ENCODE measurements at regions not wholly inside any gene's neighbourhood (a gene's known extent, or its start where the extent isn't known, plus 50 kb on each side); places are given as distances from the start of the nearest gene placed in this dataset.

DNA sequence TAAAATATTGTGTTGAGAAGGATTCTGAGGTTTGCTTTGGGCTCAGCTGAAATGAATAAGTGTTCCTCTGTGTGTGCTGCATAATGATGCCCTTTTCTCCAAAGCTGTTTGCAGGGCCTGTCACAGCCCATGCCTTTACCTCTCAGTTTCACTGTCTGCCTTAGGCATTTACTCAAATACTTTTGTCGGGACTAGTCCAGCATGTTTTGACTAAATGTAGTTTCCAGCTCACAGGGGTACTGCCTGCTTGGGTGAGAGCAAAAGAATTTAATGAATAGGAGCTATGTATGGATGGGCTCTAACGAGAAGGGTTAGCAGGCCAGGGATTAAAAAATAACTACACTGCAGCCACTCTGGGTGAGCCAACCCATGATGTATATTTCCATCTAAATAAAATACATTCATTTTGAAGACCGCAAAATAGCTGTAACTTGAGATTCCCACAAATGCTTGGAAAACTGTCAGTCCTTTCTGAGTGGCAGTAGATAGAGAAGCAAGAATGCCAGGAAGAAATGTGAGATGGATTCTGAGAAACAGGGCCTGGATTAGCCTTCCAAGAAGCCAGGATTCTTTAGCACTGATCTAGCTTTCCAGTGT, 549.2 kb upstream of the TBL1XR1 start:
- no peak overlapping the region for H3K27ac ChIP-seq (ENCODE audit: low read depth, low read length, poor library complexity, severe bottlenecking)
- intact Hi-C loops (cut with micrococcal nuclease; ENCODE audit: unreplicated experiment): no loop called here
- no peaks in the 10 kb centered on the region for H3K9me3 ChIP-seq (ENCODE audit: low read depth, low read length, poor library complexity, severe bottlenecking)
- BruUV-seq (replicated peaks): no TSS peak
- no peak overlapping the region for H3K4me3 ChIP-seq (ENCODE audit: low read depth, low read length, poor library complexity, severe bottlenecking)
- H3K4me1 ChIP-seq (ENCODE audit: insufficient read depth, low read length, poor library complexity, severe bottlenecking): no peaks in the 10 kb centered on the region
- CTCF ChIA-PET: no interaction called here
- no peaks in the 10 kb centered on the region for H3K27me3 ChIP-seq (replicated peaks; ENCODE audit: insufficient read depth, low read depth, low read length, poor library complexity)
- H3K36me3 ChIP-seq (ENCODE audit: insufficient read depth, low read length, poor library complexity, severe bottlenecking): no peaks in the 10 kb centered on the region
- no peak for DNase-seq (ENCODE audit: low spot score)
- no peak for TF ChIP-seq EZH2 (IDR thresholded peaks at IDR 0.05; ENCODE audit: borderline replicate concordance, low read depth, low read length, poor library complexity, severe bottlenecking)
- TF ChIP-seq, protein P1, sequence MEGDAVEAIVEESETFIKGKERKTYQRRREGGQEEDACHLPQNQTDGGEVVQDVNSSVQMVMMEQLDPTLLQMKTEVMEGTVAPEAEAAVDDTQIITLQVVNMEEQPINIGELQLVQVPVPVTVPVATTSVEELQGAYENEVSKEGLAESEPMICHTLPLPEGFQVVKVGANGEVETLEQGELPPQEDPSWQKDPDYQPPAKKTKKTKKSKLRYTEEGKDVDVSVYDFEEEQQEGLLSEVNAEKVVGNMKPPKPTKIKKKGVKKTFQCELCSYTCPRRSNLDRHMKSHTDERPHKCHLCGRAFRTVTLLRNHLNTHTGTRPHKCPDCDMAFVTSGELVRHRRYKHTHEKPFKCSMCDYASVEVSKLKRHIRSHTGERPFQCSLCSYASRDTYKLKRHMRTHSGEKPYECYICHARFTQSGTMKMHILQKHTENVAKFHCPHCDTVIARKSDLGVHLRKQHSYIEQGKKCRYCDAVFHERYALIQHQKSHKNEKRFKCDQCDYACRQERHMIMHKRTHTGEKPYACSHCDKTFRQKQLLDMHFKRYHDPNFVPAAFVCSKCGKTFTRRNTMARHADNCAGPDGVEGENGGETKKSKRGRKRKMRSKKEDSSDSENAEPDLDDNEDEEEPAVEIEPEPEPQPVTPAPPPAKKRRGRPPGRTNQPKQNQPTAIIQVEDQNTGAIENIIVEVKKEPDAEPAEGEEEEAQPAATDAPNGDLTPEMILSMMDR (conservative IDR thresholded peaks at IDR 0.05; ENCODE audit: low read depth, low read length): no peak
- POLR2A ChIA-PET (ENCODE audit: low non-redundant PET): no interaction called here

DNA sequence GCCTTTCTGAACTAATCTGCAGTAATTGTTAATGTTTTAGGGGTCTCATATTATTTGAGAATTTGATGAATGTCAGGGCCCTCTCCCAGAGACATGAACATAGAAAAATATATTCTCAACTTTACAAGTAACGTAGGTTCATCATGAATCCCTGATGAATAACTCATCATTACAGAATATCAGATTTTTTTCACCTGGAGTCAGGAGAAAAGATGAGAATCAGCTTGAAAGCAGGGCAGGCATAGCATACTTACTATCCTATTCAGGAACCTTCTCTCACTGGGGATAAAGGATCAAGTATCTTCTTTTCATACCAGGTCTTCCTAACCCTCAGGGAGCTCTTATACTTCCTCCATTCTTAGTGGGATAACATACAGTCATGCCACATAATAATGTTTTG, 552.6 kb upstream of the TBL1XR1 start:
- CTCF ChIA-PET: no interaction called here

DNA sequence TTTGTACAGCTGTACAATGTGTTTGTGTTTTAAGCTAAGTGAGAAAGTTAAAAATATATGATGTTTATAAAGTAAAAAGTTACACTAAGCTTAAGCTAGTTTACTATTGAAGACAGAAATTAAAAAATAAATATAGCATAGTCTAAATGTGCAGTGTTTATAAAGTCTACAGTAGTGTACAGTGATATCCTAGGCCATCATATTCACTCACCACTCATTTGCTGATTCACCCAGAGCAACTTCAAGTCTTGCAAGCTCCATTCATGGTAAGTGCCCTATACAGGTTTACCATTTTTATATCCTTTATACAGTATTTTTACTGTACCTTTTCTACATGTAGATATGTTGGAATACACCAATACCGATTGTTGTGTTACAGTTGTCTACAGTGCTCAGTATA, 553.2 kb upstream of the TBL1XR1 start:
- no peak overlapping the region for H3K4me3 ChIP-seq (ENCODE audit: low read depth, low read length, poor library complexity, severe bottlenecking)
- H3K27ac ChIP-seq (ENCODE audit: low read depth, low read length, poor library complexity, severe bottlenecking): no peak overlapping the region
- no peak for TF ChIP-seq EZH2 (IDR thresholded peaks at IDR 0.05; ENCODE audit: borderline replicate concordance, low read depth, low read length, poor library complexity, severe bottlenecking)
- TF ChIP-seq, protein P1 (conservative IDR thresholded peaks at IDR 0.05; ENCODE audit: low read depth, low read length): no peak
- no peak for DNase-seq (ENCODE audit: low spot score)
- intact Hi-C loops (cut with micrococcal nuclease; ENCODE audit: unreplicated experiment): no loop called here
- BruUV-seq (replicated peaks): no TSS peak
- H3K36me3 ChIP-seq (ENCODE audit: insufficient read depth, low read length, poor library complexity, severe bottlenecking): no peaks in the 10 kb centered on the region
- no peaks in the 10 kb centered on the region for H3K27me3 ChIP-seq (replicated peaks; ENCODE audit: insufficient read depth, low read depth, low read length, poor library complexity)
- H3K9me3 ChIP-seq (ENCODE audit: low read depth, low read length, poor library complexity, severe bottlenecking): no peaks in the 10 kb centered on the region
- ChIA-PET CTCF (no interaction called here), POLR2A (ENCODE audit: low non-redundant PET) (no interaction called here)
- H3K4me1 ChIP-seq (ENCODE audit: insufficient read depth, low read length, poor library complexity, severe bottlenecking): no peaks in the 10 kb centered on the region

More for the DNA sequence above, 552.6 kb upstream of the TBL1XR1 start:
- Histone ChIP-seq H3K4me1 (ENCODE audit: insufficient read depth, low read length, poor library complexity, severe bottlenecking) (no peaks in the 10 kb centered on the region), H3K27me3 (replicated peaks; ENCODE audit: insufficient read depth, low read depth, low read length, poor library complexity) (no peaks in the 10 kb centered on the region), H3K4me3 (ENCODE audit: low read depth, low read length, poor library complexity, severe bottlenecking) (no peak overlapping the region), H3K36me3 (ENCODE audit: insufficient read depth, low read length, poor library complexity, severe bottlenecking) (no peaks in the 10 kb centered on the region), H3K27ac (ENCODE audit: low read depth, low read length, poor library complexity, severe bottlenecking) (no peak overlapping the region), H3K9me3 (ENCODE audit: low read depth, low read length, poor library complexity, severe bottlenecking) (no peaks in the 10 kb centered on the region)
- no TSS peak for BruUV-seq (replicated peaks)
- intact Hi-C loops (cut with micrococcal nuclease; ENCODE audit: unreplicated experiment): no loop called here
- TF ChIP-seq, protein P1 (conservative IDR thresholded peaks at IDR 0.05; ENCODE audit: low read depth, low read length): no peak
- TF ChIP-seq EZH2 (IDR thresholded peaks at IDR 0.05; ENCODE audit: borderline replicate concordance, low read depth, low read length, poor library complexity, severe bottlenecking): no peak
- POLR2A ChIA-PET (ENCODE audit: low non-redundant PET): no interaction called here
- DNase-seq (ENCODE audit: low spot score): no peak

Measured in A673 (cell line).